LNCaP clone FGC (cell line): ENCODE measurements at regions not wholly inside any gene's neighbourhood (a gene's known extent, or its start where the extent isn't known, plus 50 kb on each side); places are given as distances from the start of the nearest gene placed in this dataset.

Experiments used
- DNase-seq: peaks from one replicate; pipeline ENCODE4 v3.0.0-alpha.2; 2011; ENCODE audit warnings: low read depth
- H3K4me3 ChIP-seq: 2 replicates; pipeline ENCODE4 v1.5.1; 2011; ENCODE audit warnings: mild to moderate bottlenecking, low read depth, low read length, control low read depth
- CTCF ChIP-seq: IDR thresholded peaks from 2 replicates; pipeline ENCODE4 v1.5.1; 2012; ENCODE audit warnings: mild to moderate bottlenecking; ENCODE audit not compliant: control insufficient read depth, insufficient read depth; ENCODE audit errors: extremely low read depth

- TF ChIP-seq CTCF, result no peak
- H3K4me3 ChIP-seq, result no peak overlapping the region
- no peak for DNase-seq
Measured at GRCh38 chr5:106367281-106367680, 1303.5 kb downstream of the EFNA5 start.

- DNase-seq, result no peak
- TF ChIP-seq CTCF, result no peak
- H3K4me3 ChIP-seq, result no peak overlapping the region
Measured at GRCh38 chr5:106363578-106363977, 1307.2 kb downstream of the EFNA5 start.

- no peak for DNase-seq
- no peak for TF ChIP-seq CTCF
Measured at GRCh38 chr5:106361905-106362304, 1308.8 kb downstream of the EFNA5 start.

GRCh38 chr5:106331415-106331814 lies 1339.3 kb downstream of the EFNA5 start:
- H3K4me3 ChIP-seq, result no peak overlapping the region
- DNase-seq, result no peak
- TF ChIP-seq CTCF, result no peak

More at GRCh38 chr5:106361905-106362304, 1308.8 kb downstream of the EFNA5 start:
- no peak overlapping the region for H3K4me3 ChIP-seq

GRCh38 chr5:106324356-106324755 lies 1346.4 kb downstream of the EFNA5 start:
- DNase-seq, result no peak
- H3K4me3 ChIP-seq, result no peak overlapping the region
- no peak for TF ChIP-seq CTCF

GRCh38 chr5:106321242-106321641 lies 1349.5 kb downstream of the EFNA5 start:
- DNase-seq, result no peak
- no peak for TF ChIP-seq CTCF

GRCh38 chr5:106314221-106314824 lies 1356.4 kb downstream of the EFNA5 start:
- no peak overlapping the region for H3K4me3 ChIP-seq
- TF ChIP-seq CTCF, result no peak
- no peak for DNase-seq

More at GRCh38 chr5:106321242-106321641, 1349.5 kb downstream of the EFNA5 start:
- H3K4me3 ChIP-seq, result no peak overlapping the region
